Hematopoietic multipotent progenitor cell treated with erythropoietin and hydrocortisone succinate and interleukin-3 and kit ligand, for 15 days (in vitro differentiated cells): ENCODE measurements at regions not wholly inside any gene's neighbourhood (a gene's known extent, or its start where the extent isn't known, plus 50 kb on each side); places are given as distances from the start of the nearest gene placed in this dataset.

Experiments used
- DNase-seq: peaks from one replicate; pipeline ENCODE4 v3.0.0-alpha.2; 2015; ENCODE audit warnings: low spot score

- no peak for DNase-seq
Measured at GRCh38 chr1:201610858-201611257, 71.9 kb downstream of the NAV1 start.

GRCh38 chr1:201612645-201613044 is 73.7 kb downstream of the NAV1 start:
- DNase-seq = no peak

- DNase-seq = no peak
Measured at GRCh38 chr1:201614262-201615015, 75.5 kb downstream of the NAV1 start.

- no peak for DNase-seq
Measured at GRCh38 chr1:201617157-201617556, 78.2 kb downstream of the NAV1 start.

- no peak for DNase-seq
Measured at GRCh38 chr1:201618389-201618788, 79.5 kb downstream of the NAV1 start.

DNA sequence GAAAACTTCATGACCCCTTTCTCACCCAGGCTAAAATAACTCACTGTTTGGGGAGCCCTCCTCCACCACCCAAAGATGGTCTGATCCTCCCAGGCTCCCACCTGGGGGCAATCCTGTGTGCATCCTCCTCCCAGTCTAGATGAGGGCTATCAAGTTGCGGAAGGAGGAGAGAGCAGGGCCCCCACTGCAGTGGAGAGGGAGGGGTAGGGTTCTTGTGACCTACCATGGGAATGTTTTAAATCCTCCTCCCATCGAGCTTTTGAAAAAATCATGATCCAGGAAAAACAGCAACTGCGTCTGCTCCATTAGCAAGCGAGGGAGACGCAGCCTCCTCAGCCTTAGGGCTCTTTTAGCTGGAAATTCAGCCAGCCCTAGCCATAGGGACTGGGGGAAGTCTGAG is 80.0 kb downstream of the NAV1 start:
- no peak for DNase-seq

- DNase-seq = no peak
Measured at GRCh38 chr1:201619513-201619912, 80.6 kb downstream of the NAV1 start.

DNA sequence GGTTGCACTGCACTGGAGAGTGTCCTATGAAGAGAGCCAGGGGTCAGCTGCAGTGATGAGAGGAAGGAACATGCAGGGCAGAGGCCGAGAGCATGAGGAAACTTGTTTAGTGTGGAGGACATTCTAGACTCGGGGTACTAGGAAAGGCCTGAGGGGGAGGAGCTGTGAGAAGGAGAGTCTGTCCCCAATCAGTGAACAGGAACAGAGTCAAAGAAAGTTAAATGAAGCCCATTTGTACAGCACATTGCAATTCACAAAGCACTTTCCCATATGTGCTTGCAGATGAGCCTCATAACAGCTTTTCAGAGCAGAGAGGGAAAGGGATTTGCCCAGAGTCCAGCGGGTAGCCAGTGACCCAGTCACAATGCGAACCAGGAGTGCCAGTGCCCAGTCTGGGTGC is 83.4 kb downstream of the NAV1 start:
- no peak for DNase-seq

DNA sequence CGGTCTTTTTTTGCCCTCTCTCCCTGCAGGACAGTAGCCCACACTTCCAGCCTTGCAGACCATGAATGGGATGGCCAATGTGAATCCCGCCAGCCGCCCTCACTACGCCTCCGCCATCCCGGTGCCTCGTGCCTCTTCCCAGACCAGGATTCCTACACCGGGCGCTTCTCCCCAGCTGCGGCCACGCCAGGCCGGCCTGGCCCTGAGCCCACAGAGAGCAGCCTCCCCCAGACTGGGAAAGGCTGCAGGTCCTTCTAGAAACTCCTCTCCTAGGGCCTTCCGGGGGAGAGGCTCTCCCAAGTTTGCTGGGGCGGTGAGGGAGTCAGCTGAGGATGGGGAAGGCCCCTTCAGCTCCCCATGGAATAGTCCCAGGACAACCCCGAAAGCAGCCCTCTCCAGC is 83.9 kb downstream of the NAV1 start:
- no peak for DNase-seq

DNA sequence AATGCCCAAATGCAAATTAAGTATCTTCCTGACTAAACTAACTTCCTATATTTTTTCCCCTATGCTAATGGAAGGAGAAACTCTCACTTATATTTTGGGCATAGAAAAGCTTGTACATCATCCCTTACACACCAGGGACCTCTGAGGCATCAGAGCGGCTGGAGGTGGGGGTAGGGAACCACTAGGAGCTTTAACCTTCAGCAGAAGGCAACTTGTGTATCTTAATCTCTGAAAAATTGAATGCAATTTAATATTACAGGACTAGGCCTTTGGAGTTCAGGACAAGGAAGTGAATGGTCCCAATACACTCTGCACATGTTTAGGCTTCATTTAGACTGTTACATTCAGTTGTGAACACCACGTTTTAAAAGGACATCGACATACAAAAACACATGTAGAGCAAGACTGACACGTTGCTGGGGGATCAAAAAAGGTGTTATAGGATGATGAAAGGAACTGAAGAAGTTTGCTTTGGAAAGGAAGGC is 85.9 kb downstream of the NAV1 start:
- no peak for DNase-seq

- no peak for DNase-seq
Measured at GRCh38 chr1:201625226-201625761, 86.4 kb downstream of the NAV1 start.

- no peak for DNase-seq
Measured at GRCh38 chr1:201625851-201626251, 86.9 kb downstream of the NAV1 start.

DNA sequence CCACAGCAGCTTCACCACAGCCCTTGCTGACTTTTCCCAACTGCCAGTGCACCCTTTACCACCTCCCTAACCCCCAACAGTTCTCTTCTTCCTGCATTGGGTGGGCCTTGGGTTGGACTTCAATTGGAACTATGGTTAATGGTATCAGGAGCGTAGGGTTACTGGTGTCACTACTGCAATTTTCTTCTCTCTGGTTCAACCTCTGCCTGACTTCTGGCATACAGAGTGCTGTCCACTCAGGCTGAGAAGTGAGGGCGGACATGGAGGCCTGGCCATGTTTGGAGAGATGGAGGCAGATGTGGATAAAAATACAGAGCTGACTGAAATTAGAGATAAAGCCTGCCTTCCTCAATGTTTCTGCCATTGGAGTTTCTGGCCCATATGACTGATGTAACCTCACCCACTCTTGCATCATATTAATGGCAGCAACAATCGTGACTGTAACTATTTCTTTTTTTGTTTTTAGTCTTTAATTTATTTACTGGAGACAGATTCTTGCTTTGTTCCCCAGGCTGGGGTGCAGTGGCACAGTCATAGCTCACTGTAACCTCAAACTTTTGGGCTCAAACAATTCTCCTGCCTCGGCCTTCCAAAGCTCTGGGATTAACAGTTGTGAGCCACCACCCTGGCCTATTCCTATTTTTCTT is 87.8 kb downstream of the NAV1 start:
- DNase-seq = no peak

DNA sequence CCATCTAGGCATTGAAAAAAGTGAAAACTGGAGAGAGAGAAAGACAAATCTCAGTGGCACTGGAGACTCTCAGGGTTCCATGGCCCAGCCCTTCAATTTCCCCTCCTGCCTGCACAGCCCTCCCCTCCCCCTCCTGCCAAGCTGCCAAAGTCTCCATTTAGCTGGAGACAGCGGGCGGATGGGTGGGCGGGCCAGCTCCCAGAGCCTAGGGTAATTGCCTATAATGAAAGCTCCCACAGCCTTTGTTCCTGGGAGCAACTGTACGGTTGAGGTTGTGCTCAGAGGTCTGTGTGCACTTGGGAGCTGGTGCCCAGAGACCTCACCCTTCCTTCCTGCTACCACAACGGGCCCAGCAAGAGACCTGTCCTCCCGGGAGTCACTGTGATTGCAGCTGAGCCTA is 89.6 kb downstream of the NAV1 start:
- DNase-seq = no peak

- DNase-seq = no peak
Measured at GRCh38 chr1:201630582-201630981, 91.7 kb downstream of the NAV1 start.

DNA sequence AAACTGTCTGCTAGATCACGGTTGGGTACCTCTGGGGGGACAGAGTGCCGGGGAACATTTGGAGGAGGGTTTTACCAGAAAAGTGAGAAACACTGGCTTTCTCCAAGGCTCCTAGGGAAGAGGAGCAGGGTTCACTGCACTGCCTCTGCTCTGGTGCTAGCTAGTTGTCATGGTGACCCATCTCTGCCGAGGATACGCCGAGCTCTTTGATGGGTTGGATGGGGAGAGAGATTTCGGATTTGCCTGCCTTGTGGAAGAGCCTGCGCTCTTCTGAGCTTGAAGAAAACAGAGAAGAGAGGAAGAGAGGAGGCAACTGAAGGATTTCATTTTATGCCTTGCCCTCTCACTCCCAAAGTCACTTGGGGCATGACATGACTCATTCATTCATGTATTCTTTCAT is 92.1 kb downstream of the NAV1 start:
- no peak for DNase-seq

DNA sequence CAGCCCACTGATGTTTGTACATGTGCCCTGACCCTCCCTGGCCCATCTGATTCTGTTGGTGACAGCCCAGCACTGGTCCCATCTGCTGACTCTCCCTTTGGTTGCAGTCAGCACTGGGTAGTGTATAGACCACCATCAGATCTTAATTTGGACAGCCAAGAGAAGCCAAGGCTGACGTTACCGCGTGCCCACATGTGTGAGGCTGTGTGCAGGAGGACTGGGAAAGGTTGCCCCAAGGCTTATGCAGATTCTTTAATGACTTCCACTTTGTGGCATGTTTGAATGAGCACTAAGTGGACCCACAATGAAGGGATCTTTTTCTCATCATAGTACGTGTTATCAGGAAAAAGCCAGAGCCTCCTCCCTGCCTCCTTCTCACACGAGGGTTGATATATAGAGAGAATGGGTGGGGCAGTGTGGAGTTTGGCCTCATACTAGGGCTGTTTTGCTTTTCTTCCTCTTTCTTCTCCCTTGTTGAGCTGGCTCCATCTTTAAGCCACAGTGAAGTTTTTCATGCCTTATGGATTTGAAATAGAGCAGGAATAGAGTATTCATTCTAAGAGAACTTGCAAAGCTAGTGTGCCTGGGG is 93.5 kb downstream of the NAV1 start:
- DNase-seq = no peak

DNA sequence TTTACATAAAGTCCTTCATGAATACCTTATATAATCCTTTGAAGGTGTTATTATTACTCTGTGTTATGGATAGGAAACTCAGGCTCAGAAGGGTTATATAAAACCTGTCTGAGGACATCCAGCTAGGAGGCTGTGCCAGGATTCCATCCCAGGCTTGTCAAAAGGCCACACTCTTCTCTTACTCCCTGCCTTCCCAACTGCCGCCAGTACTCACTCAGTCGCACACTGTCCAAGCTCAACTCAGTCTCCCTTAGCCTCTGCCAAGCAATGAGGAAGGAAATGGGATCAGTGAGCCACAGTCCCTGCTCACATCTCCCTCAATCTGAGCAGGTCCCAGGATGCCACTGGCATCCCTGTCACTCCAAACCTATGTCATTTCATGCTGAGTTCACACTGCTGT is 94.4 kb downstream of the NAV1 start:
- no peak for DNase-seq

- DNase-seq = no peak
Measured at GRCh38 chr1:201633811-201634210, 94.9 kb downstream of the NAV1 start.

DNA sequence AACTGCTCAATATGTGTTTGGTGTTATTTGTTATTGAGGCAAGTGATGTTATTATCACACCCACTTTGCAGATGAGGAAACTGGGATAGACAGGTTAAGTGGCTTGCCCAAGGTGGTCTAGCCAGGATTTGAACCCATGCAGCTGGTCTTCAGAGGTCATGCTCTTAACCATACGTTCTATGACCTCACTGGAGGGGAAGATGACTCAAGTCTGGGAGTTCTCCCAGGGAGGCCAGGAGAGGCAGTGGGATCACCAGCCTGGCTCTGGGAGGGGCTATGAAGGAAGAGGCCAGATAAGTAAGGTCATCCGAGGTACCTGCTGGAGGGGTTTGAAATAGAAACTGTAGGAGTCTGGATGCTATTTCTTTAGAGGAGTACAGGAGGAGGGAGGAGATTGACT is 95.3 kb downstream of the NAV1 start:
- no peak for DNase-seq

DNA sequence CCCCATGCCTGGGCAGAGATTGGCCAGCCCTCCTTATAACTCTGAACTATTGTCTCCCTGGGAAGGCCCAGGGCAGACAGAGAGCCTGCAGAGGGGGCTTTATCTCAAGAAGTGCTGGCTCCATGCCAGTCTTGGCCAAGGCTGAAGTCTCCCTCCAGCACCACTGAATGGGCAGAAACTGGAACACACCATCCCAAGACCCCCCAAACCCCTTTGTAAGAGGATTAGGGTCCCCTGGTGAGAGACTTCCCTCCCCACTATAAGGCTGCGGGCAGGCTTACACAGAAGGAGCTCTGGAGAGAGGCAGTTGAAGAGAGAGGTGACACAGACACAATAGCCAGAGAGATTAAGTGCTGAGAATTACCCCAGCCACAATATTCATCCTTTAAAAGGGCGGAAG is 97.2 kb downstream of the NAV1 start:
- no peak for DNase-seq

DNA sequence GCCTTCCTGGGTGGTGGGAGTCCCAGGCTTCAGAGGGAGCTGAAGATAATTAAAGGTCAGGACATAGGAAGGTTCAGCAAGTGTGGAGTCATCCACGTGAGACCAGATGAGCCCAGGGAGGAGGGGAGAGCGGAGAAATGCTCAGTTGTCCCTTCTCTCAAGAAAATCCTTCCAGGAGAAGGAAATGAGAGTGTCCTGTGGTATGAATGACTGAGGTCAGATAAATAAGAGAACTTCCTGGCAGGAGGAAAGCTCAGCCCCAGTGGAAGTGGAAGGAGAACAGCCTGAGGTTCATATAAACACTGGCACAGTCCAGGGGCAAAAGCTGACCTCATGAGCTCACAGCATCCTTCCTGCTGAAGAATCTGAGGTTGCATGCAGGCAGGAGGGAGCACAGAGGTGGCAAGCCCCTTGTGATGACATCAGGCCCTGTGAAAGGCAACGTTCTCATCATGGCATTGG is 97.6 kb downstream of the NAV1 start:
- no peak for DNase-seq
